Colonic mucosa (tissue), 4 donors: ENCODE measurements at regions not wholly inside any gene's neighbourhood (a gene's known extent, or its start where the extent isn't known, plus 50 kb on each side); places are given as distances from the start of the nearest gene placed in this dataset.

Source experiments
- DNase-seq: peaks from one replicate; pipeline ENCODE4 v3.0.0-alpha.2; 2020
- H3K27ac ChIP-seq: fragments of 200-600 bp; one replicate; pipeline ENCODE4 v1.8.0; 2021
- H3K27me3 ChIP-seq: fragments of 200-600 bp; one replicate; pipeline ENCODE4 v1.8.0; 2021
- H3K36me3 ChIP-seq: fragments of 200-600 bp; one replicate; pipeline ENCODE4 v1.8.0; 2021
- H3K4me1 ChIP-seq: fragments of 200-600 bp; one replicate; pipeline ENCODE4 v1.8.0; 2021; ENCODE audit warnings: mild to moderate bottlenecking
- H3K4me3 ChIP-seq: fragments of 200-600 bp; one replicate; pipeline ENCODE4 v1.8.0; 2021
- H3K9ac ChIP-seq, 2 donors: one replicate each; pipeline ENCODE4 v1.7.0; 2013; ENCODE audit warnings: control low read depth in 2 of 2, low read depth in 2 of 2, low read length in 2 of 2
- H3K9me3 ChIP-seq: fragments of 200-600 bp; one replicate; pipeline ENCODE4 v1.8.0; 2021
- CTCF ChIP-seq: fragments of 200-600 bp; IDR thresholded peaks from one replicate; pipeline ENCODE4 v1.8.0; 2022; ENCODE audit warnings: antibody characterized with exemption, mild to moderate bottlenecking
- intact Hi-C: fragments of 100-400 bp; cut with DNase I; formaldehyde crosslinking; loops from one replicate; pipeline ENCODE4 v1.14.1; 2022
- donor health status: healthy.
- donor health status: DM: no; HTN: no; CAD: no.
- donor health status: DM: no; HTN: no; CAD: no.

GRCh38 chr21:20265707-20266440 is 732.3 kb upstream of the NCAM2 start:
- no peak for DNase-seq
- H3K9ac ChIP-seq = no peak overlapping the region
- no peak overlapping the region for H3K4me3 ChIP-seq
- no peak for TF ChIP-seq CTCF
- no peak overlapping the region for H3K27ac ChIP-seq
- intact Hi-C loops = no loop called here
- H3K9me3 ChIP-seq = no peaks in the 10 kb centered on the region
- no peaks in the 10 kb centered on the region for H3K27me3 ChIP-seq
- H3K36me3 ChIP-seq = no peaks in the 10 kb centered on the region
- H3K4me1 ChIP-seq = no peaks in the 10 kb centered on the region

DNA sequence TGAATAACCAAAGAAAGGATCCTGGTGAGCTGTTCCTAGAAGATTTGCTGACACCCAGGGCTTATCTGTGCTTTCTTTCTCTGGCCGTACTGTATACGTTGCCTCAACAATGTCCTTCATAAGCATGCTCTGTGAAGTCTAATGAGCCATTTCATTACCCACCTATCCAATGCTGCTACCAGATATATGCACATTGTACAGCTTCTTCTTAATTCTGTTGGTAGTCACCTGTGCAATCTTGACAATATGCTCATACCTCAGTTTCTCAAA is 731.8 kb upstream of the NCAM2 start:
- no peaks in the 10 kb centered on the region for H3K9me3 ChIP-seq
- no peaks in the 10 kb centered on the region for H3K4me1 ChIP-seq
- H3K9ac ChIP-seq = no peak overlapping the region
- no peaks in the 10 kb centered on the region for H3K36me3 ChIP-seq
- no peak for TF ChIP-seq CTCF
- intact Hi-C loops = no loop called here
- DNase-seq = no peak
- H3K27me3 ChIP-seq = no peaks in the 10 kb centered on the region
- H3K4me3 ChIP-seq = no peak overlapping the region
- H3K27ac ChIP-seq = no peak overlapping the region

DNA sequence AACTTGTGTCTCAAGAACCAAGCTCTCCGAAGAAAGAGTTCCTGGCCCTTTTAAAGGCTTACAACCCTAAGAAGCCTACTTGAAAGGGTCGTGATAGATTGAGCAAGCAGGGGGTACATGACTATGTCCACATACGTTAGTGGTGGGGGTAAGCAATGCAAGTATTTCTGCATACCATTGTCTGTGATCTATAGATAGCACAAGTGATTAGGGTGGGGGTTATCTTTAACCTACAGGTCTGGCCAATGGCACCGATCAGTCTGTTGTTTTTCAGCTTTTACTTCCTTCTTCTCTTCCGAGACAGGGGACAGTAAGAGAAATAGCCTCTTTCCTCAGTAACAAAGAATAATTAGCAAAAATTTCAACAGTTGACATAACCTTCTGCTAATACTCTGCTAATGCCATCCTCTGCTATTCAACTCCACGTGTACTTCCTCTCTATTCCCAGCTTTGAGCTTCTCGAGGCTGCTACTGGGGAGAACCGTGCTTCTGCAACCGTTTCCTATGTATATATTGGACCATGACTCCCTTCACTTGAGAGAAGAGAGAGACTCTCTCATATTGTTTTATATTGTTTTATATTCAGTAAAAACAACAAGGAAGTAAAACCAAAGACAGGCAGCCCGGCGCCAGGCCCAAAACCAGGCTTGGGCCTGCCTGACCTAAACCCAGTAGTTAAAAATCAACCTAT is 727.7 kb upstream of the NCAM2 start:
- DNase-seq = no peak
- no peak for TF ChIP-seq CTCF

DNA sequence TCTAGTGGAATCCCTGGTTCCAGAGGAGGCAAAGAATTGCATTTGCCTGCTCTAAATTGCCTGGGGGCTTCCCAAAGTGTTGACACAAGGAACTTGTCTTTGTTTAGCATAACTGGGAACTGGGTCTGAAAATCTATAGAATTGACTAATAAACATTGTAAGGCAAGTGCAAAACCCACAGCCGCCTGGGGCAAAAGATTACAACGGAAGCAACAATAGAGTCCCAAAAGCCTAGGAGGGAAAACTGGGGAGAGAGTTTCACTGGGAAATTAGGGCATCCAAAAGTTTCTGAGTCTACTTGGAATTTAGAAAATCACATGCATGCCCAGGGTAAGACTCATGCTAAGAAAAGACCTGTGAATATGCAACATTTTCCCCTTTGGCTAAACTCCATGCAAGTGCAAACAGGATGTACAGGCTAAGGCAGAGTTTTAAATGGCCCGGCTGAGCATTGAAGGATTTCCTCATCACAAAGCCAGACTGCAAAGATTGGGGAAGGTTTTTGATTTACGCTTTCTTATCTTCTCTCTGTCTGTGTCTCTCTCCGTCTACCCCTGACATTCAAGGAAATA is 725.3 kb upstream of the NCAM2 start:
- H3K9ac ChIP-seq = no peak overlapping the region
- no peaks in the 10 kb centered on the region for H3K27me3 ChIP-seq
- no peak overlapping the region for H3K4me3 ChIP-seq
- H3K9me3 ChIP-seq = no peaks in the 10 kb centered on the region
- no peak for DNase-seq
- H3K36me3 ChIP-seq = no peaks in the 10 kb centered on the region
- intact Hi-C loops = no loop called here
- no peaks in the 10 kb centered on the region for H3K4me1 ChIP-seq
- TF ChIP-seq CTCF = no peak
- H3K27ac ChIP-seq = no peak overlapping the region

More for the DNA sequence above, 727.7 kb upstream of the NCAM2 start:
- no peaks in the 10 kb centered on the region for H3K4me1 ChIP-seq
- H3K4me3 ChIP-seq = no peak overlapping the region
- no peak overlapping the region for H3K9ac ChIP-seq
- no peak overlapping the region for H3K27ac ChIP-seq
- H3K9me3 ChIP-seq = no peaks in the 10 kb centered on the region
- no peaks in the 10 kb centered on the region for H3K36me3 ChIP-seq
- intact Hi-C loops = no loop called here
- no peaks in the 10 kb centered on the region for H3K27me3 ChIP-seq

DNA sequence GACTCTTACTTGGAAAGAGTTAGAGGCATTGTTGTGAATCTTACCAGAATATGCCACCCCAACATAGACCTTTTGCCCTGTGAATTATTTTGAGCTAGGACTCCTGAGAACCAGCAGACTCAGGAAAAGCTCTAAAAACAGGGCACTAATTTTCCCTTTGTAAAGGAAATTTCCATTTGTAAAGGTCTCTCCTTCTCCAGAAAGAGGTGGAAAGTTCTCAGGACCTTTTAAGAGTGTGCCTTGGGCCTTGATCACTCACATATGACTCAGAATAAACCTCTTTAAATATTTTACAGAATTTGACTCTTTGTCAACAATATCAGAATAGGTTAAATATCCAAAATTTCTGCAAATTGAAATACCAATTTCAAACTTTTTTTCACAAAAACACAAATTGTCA is 721.8 kb upstream of the NCAM2 start:
- intact Hi-C loops = no loop called here
- Histone ChIP-seq H3K4me1 (no peaks in the 10 kb centered on the region), H3K27ac (no peak overlapping the region), H3K27me3 (no peaks in the 10 kb centered on the region), H3K4me3 (no peak overlapping the region), H3K36me3 (no peaks in the 10 kb centered on the region), H3K9ac (no peak overlapping the region), H3K9me3 (no peaks in the 10 kb centered on the region)
- DNase-seq = no peak
- TF ChIP-seq CTCF = no peak
